Neutrophil (primary cell): ENCODE measurements at regions not wholly inside any gene's neighbourhood (a gene's known extent, or its start where the extent isn't known, plus 50 kb on each side); places are given as distances from the start of the nearest gene placed in this dataset.

Experiments
- H3K27ac ChIP-seq: fragments of 200-600 bp; sonication (generic); 2 replicates; pipeline ENCODE4 v1.5.1; 2016; ENCODE audit warnings: mild to moderate bottlenecking, moderate library complexity
- H3K27me3 ChIP-seq: fragments of 200-600 bp; sonication (generic); 2 replicates; pipeline ENCODE4 v1.6.0; 2016; ENCODE audit warnings: mild to moderate bottlenecking
- H3K36me3 ChIP-seq: fragments of 200-600 bp; sonication (generic); 2 replicates; pipeline ENCODE4 v1.5.1; 2017
- H3K4me1 ChIP-seq, 2 experiments: fragments of 200-600 bp in 1 of 2; sonication (generic) in 1 of 2; 1 replicate in 1 of 2; 2 replicates in 1 of 2; pipeline versions ENCODE4 v1.5.1 to v1.6.1; 2013 to 2016; ENCODE audit warnings: low read depth in 1 of 2, low read length in 1 of 2, mild to moderate bottlenecking in 1 of 2, moderate library complexity in 1 of 2; ENCODE audit not compliant: control insufficient read depth in 1 of 2, insufficient read depth in 1 of 2
- H3K4me3 ChIP-seq, 2 experiments: fragments of 200-600 bp in 1 of 2; sonication (generic) in 1 of 2; 1 replicate in 1 of 2; 2 replicates in 1 of 2; pipeline ENCODE4 v1.5.1; 2013 to 2016; ENCODE audit warnings: low read depth in 1 of 2, low read length in 1 of 2, mild to moderate bottlenecking in 1 of 2, moderate library complexity in 1 of 2
- H3K9me3 ChIP-seq: fragments of 200-600 bp; sonication (generic); 2 replicates; pipeline ENCODE4 v1.5.1; 2016
- TF ChIP-seq, protein P1 (sequence below): fragments of 200-600 bp; sonication (generic); IDR thresholded peaks from 2 replicates; pipeline ENCODE4 v1.5.1; 2016; ENCODE audit warnings: antibody characterized with exemption

DNA sequence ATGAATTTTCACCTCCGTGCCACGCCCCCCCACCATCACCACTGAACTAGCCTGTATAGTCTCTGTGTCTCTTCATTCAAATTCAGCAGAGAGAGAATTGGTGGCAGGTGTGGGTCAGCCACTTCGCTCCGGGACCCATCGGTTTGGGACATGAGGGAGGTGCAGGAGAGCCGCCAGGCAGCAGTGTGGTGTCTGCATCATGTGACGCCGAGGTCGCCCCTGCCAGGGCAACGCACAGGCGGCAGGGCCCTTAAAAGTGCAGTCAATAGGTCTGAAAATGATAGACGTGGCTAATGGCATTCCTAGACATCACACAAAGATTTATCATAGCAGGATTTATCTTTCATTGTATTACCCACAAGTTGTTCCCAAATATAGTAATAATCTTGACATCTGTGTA, 100.6 kb upstream of the RNF32 start:
- no peaks in the 10 kb centered on the region for H3K36me3 ChIP-seq
- H3K9me3 ChIP-seq, result no peaks in the 10 kb centered on the region
- H3K4me3 ChIP-seq, result no peak overlapping the region
- no peak overlapping the region for H3K27ac ChIP-seq
- TF ChIP-seq, protein P1, sequence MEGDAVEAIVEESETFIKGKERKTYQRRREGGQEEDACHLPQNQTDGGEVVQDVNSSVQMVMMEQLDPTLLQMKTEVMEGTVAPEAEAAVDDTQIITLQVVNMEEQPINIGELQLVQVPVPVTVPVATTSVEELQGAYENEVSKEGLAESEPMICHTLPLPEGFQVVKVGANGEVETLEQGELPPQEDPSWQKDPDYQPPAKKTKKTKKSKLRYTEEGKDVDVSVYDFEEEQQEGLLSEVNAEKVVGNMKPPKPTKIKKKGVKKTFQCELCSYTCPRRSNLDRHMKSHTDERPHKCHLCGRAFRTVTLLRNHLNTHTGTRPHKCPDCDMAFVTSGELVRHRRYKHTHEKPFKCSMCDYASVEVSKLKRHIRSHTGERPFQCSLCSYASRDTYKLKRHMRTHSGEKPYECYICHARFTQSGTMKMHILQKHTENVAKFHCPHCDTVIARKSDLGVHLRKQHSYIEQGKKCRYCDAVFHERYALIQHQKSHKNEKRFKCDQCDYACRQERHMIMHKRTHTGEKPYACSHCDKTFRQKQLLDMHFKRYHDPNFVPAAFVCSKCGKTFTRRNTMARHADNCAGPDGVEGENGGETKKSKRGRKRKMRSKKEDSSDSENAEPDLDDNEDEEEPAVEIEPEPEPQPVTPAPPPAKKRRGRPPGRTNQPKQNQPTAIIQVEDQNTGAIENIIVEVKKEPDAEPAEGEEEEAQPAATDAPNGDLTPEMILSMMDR, result no peak
- H3K4me1 ChIP-seq, result no peaks in the 10 kb centered on the region
- peaks cover 4% of the 10 kb centered on the region for H3K27me3 ChIP-seq

DNA sequence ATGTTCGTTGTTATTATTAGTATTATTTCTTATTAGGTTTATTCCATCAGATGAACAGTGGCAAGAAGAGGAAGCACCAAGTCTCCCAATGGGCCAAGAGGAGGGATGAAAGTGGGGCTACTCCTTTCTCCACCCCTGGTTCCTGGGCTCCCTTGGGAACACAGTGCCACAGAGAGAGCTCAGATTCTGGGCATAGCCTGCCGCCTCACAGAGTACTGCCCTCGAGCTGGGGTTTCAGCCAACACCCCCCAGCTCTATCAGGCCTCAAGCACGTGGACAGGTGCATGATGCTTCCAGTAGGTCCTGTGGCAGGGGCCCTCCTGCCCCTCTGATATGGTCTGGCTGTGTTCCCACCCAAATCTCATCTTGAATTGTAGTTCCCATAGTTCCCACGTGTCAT, 103.6 kb upstream of the RNF32 start:
- no peaks in the 10 kb centered on the region for H3K4me1 ChIP-seq
- H3K36me3 ChIP-seq, result no peaks in the 10 kb centered on the region
- TF ChIP-seq, protein P1, result no peak

DNA sequence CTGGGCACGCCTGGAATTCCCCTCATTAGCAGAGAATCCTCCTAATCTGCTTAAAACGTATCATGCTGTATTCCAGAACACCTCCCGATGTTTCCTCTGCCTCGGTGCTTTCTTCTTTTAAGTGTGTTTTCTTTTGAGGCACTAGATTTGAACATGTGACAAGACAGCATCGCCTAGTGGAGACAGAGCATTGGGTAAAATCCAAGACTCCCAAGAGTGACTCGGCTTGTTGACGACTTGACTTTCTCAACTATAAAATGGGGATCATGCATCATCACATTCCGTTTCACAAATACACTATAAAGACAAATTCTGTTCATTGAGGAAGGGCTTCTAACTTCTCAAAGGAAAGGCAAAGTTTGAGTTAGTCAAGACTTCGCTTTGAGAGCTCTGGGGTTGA, 105.6 kb upstream of the RNF32 start:
- H3K27me3 ChIP-seq, result peaks cover 6% of the 10 kb centered on the region
- H3K36me3 ChIP-seq, result no peaks in the 10 kb centered on the region
- no peaks in the 10 kb centered on the region for H3K4me1 ChIP-seq
- TF ChIP-seq, protein P1, result no peak
- no peak overlapping the region for H3K27ac ChIP-seq
- no peaks in the 10 kb centered on the region for H3K9me3 ChIP-seq
- no peak overlapping the region for H3K4me3 ChIP-seq

More for the DNA sequence above, 103.6 kb upstream of the RNF32 start:
- Histone ChIP-seq H3K27me3 (peaks cover 4% of the 10 kb centered on the region), H3K9me3 (no peaks in the 10 kb centered on the region), H3K27ac (no peak overlapping the region), H3K4me3 (no peak overlapping the region)

DNA sequence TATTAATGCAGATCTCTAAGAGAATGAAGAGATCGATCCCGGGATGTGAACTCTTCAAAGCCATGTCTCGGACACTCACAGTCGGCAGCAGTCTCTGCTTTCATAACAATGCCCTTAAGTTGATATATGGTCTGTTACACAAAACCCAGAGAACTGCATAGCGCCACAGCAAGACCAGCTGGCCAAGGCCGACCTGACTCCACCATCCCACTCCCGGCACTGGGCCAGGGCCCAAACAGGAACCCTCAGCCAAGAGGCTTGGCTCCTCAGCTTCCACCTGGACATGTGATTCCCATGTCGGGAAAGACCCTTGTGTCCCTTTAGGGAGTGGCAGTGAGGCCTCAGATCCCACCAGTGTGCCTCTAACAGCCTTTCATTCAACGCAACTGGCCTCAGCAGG, 106.6 kb upstream of the RNF32 start:
- H3K27ac ChIP-seq, result no peak overlapping the region
- H3K4me1 ChIP-seq, result no peaks in the 10 kb centered on the region
- TF ChIP-seq, protein P1, result no peak
- no peak overlapping the region for H3K4me3 ChIP-seq
- no peaks in the 10 kb centered on the region for H3K9me3 ChIP-seq
- no peaks in the 10 kb centered on the region for H3K36me3 ChIP-seq
- peaks cover 7% of the 10 kb centered on the region for H3K27me3 ChIP-seq

DNA sequence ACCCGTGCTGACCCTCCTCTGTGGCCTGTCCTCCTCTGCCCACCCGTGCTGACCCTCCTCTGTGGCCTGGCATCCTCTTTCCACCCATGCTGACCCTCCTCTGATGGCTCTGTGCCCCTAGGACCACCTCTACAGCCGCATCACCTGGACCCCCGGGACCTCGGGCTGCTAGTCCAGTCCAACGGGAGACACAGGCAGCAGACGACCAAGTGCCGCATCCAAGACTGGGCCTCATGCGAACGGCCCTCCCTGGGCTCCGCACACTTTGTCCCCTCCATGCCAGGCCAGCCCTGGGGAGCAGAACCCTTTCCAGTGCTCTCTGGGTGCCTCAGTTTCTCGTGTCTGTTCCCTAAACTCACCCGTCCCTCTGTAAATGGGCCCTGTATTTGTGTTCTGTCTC, 107.2 kb upstream of the RNF32 start:
- TF ChIP-seq, protein P1, result no peak
- Histone ChIP-seq H3K27me3 (peaks cover 7% of the 10 kb centered on the region), H3K4me3 (no peak overlapping the region), H3K4me1 (no peaks in the 10 kb centered on the region), H3K9me3 (no peaks in the 10 kb centered on the region), H3K36me3 (no peaks in the 10 kb centered on the region), H3K27ac (no peak overlapping the region)
